Activated naive CD8-positive, alpha-beta T cell treated with anti-CD3 and anti-CD28 coated beads, Interleukin-2, amount 50 U/mL, for 24 hours (primary cell): ENCODE measurements at regions not wholly inside any gene's neighbourhood (a gene's known extent, or its start where the extent isn't known, plus 50 kb on each side); places are given as distances from the start of the nearest gene placed in this dataset.

Source experiments
- ATAC-seq: fragments of 150-1000 bp; cut with Tn5 transposase; one replicate; pipeline ENCODE4 v1.10.0; 2021
- DNase-seq: peaks from one replicate; pipeline ENCODE4 v3.0.0; 2021
- H3K27ac Mint-ChIP-seq: one replicate; pipeline ENCODE4 v1.8.0; 2021; ENCODE audit warnings: mild to moderate bottlenecking, mixed read lengths
- H3K27me3 Mint-ChIP-seq: one replicate; pipeline ENCODE4 v1.8.0; 2021; ENCODE audit warnings: mixed read lengths
- H3K36me3 Mint-ChIP-seq: one replicate; pipeline ENCODE4 v1.8.0; 2021; ENCODE audit warnings: low read depth, mixed read lengths
- H3K4me1 Mint-ChIP-seq: one replicate; pipeline ENCODE4 v1.8.0; 2021; ENCODE audit warnings: mixed read lengths
- H3K4me3 Mint-ChIP-seq: one replicate; pipeline ENCODE4 v1.8.0; 2021; ENCODE audit warnings: mild to moderate bottlenecking, moderate library complexity, mixed read lengths
- H3K9me3 Mint-ChIP-seq: one replicate; pipeline ENCODE4 v1.8.0; 2021; ENCODE audit warnings: mixed read lengths

DNA sequence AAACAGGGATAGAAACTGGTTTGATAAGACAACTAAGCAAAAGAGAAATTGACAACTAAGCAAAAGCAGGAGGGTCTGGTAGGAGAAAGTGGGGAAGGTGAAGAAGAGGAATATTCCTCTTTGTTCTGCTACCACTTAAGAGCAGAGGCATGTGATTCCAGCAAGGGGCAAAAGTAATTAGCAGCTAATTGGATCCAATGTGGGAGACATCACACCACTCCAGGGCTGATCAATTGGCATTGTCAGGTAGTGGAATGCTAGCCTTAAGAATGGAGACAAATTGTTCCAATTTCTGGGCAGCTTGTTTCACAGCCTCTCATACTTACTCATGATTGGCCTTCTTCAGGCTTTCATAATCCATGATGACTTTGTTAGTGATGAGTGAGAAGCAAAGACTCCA is 547.1 kb upstream of the GCFC2 start:
- Mint-ChIP-seq H3K36me3 (no peaks in the 10 kb centered on the region), H3K4me1 (no peaks in the 10 kb centered on the region), H3K27me3 (no peaks in the 10 kb centered on the region), H3K27ac (no peak overlapping the region), H3K4me3 (no peak overlapping the region), H3K9me3 (peaks cover 10% of the 10 kb centered on the region)
- ATAC-seq (no peak), DNase-seq (no peak)

DNA sequence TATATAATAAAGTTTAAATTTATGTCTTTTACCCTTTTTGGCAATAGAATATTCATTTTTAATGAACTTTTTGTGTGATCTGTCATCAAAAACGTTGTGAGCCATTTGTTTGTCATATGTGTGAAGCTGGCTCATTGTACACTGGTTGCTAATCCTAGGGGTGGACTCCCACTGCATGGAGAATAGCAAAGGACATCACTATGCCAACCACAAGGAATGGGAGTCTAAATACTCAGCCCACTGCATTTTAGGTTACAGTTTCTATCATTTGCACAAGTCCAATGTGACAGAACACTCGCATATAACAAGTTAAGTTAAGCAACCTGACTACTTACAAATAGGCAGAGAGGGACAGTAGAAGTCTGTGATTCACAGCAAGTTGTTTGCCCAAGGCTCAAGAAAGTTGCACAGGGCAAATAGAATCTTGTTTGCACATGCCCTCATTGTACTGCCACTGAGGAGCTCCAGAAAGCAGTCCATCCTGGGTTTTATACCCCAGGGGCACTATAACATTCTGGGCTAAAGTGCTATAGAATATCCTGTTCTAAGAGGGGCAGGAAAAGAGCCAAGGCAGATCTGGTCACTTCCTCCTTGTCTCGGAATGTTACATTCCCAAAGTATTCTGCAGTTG is 545.9 kb upstream of the GCFC2 start:
- no peaks in the 10 kb centered on the region for H3K4me1 Mint-ChIP-seq

DNA sequence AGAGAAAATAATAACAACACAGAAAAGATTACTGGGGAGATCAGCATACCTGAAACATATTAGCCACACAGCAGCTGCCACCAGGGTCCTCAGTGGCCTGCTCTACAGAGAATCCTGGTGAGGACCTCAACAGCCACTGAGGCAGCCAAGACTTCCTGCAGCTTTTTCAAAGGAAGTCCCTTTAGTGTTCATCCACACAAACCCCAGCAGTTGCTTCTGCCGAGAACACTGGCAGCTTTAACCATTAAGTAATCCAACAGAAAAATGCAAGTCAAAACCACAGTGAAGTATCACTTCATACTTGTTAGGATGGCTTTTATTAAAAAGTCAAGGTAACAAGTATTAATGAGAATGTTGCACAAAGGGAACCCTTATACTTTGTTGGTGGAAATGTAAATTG is 542.0 kb upstream of the GCFC2 start:
- no peaks in the 10 kb centered on the region for H3K4me1 Mint-ChIP-seq
- H3K36me3 Mint-ChIP-seq, result no peaks in the 10 kb centered on the region
- no peak overlapping the region for H3K4me3 Mint-ChIP-seq
- no peak for DNase-seq
- ATAC-seq, result no peak
- no peak overlapping the region for H3K27ac Mint-ChIP-seq
- no peaks in the 10 kb centered on the region for H3K9me3 Mint-ChIP-seq
- H3K27me3 Mint-ChIP-seq, result no peaks in the 10 kb centered on the region

More for the DNA sequence above, 545.9 kb upstream of the GCFC2 start:
- DNase-seq (no peak), ATAC-seq (no peak)
- Mint-ChIP-seq H3K36me3 (no peaks in the 10 kb centered on the region), H3K27ac (no peak overlapping the region), H3K9me3 (peaks cover 10% of the 10 kb centered on the region), H3K4me3 (no peak overlapping the region), H3K27me3 (no peaks in the 10 kb centered on the region)

DNA sequence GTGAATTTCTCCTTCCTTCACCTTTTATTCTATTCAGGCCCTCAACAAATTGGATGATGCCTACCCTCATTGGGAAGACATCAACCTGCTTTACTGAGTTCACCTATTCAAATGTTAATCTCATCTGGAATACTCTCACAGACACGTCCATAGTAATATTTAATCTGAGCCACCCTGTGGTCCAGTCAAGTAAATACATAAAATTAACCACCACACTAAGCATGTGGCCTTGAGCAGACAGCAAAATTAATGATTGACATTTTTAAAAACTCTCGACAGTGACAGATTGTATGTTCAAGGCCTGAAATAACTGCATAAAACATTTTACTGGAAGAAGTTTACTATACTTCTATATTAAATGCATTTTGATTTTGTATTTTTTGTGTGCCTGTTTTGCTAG is 540.6 kb upstream of the GCFC2 start:
- H3K9me3 Mint-ChIP-seq, result no peaks in the 10 kb centered on the region

DNA sequence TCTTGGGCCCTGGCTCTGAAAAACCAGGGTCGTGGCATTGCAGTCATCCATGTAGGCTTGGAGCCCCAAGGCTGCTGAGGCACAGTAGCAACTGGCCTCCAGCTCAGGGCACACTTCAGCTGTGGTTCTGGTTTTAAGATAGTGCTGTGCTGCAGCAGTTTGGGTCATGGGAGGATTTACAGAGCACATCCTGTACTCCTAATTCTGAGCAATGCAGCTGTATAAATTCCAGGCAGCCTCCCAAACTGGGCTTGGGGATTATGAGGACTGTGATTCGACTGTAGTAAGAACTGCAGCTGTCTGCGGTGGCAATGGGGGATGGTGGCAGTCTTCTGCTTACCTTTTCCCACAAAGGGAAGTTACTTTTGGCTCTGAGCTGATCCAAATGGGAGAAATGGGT is 536.3 kb upstream of the GCFC2 start:
- Mint-ChIP-seq H3K9me3 (no peaks in the 10 kb centered on the region), H3K27me3 (no peaks in the 10 kb centered on the region), H3K27ac (no peak overlapping the region), H3K4me3 (no peak overlapping the region), H3K4me1 (no peaks in the 10 kb centered on the region), H3K36me3 (no peaks in the 10 kb centered on the region)
- no peak for ATAC-seq
- DNase-seq, result no peak

More for the DNA sequence above, 540.6 kb upstream of the GCFC2 start:
- Mint-ChIP-seq H3K27me3 (no peaks in the 10 kb centered on the region), H3K4me1 (no peaks in the 10 kb centered on the region), H3K4me3 (no peak overlapping the region), H3K36me3 (no peaks in the 10 kb centered on the region), H3K27ac (no peak overlapping the region)
- ATAC-seq (no peak), DNase-seq (no peak)

DNA sequence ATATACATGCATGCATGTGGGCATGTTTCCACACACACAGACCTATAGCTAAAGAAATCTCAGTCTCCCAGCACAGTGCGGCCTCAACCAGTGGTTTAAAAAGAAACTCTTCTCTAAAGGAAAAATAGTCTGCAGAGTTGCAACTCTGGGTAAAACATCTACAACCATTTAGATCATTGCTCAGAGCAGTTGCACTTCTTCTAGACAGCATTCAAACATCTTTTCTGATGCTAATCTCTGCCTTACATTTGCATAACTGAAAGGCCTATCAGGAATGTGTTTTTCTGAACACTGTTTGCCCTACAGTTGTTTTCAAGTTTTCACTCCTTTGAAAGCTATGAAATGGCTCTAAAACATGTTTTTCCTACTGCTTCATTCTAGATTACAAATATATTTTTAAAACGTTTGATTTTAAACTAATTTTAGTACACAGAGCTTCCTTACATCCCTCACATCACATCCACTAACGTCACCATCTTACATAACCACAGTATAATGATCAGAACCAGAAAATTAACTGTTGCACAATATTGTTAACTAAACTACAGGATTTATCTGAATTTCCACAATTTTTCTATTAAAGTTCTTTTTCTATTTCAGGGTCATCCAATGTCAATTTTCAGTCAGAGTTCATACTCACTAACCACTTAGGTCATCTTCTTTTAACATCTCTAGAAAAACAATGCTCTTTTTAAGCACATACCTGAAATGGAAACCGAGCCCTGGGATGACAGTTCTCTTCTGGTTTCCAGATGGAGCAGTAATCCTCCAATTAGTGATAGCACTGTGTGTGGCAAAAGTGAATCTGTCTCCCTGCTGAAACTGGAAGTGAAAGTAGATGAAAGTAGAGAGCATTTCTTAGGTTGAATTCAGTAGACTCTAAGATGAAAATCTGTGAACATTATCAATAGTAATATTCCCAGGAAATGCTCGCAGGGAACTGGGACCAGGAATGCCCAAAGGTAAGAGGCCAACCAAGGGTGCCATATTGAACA is 501.6 kb upstream of the GCFC2 start:
- no peaks in the 10 kb centered on the region for H3K27me3 Mint-ChIP-seq
- DNase-seq (no peak), ATAC-seq (no peak)
- no peaks in the 10 kb centered on the region for H3K36me3 Mint-ChIP-seq
- H3K4me1 Mint-ChIP-seq, result no peaks in the 10 kb centered on the region
- H3K27ac Mint-ChIP-seq, result no peak overlapping the region
- peaks cover 5% of the 10 kb centered on the region for H3K9me3 Mint-ChIP-seq
- H3K4me3 Mint-ChIP-seq, result no peak overlapping the region

DNA sequence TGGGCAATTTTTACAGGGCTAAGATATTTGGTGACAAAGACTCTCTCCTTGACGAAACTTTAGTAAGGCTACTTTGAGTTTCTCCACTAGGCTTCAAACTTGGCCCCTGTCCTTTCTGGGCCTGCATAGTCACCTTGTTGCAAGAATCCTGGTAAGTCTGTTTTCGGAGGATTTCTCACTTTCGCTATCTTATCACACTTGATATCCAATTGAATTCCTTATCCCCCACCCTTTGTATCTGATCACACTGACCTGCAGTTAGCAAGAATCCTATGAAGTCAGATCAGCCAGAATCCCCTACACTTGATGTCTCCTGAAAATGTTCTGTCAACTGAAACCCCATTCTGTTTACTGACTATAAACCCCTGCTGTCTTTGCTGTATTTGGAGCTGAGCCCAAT is 499.8 kb upstream of the GCFC2 start:
- Mint-ChIP-seq H3K9me3 (peaks cover 5% of the 10 kb centered on the region), H3K36me3 (no peaks in the 10 kb centered on the region)

DNA sequence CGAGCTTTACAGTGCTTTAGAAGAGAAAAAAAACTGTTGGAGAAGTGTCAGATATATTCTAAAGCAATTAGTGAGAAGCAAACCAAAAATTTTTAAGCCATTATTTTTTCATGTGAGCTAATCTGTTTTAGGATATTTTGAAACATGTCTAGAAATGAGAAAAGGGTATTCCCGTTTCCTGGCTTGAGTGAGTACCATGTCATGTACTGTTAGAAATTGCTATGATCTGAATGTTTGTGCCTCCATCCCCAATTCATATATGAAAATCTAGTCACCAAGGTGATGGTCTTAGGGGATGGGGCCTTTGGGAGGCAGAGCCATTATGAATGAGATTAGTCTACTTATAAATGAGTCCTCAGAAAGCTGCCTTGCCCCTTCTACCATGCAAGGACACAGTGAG is 493.3 kb upstream of the GCFC2 start:
- ATAC-seq, result no peak
- Mint-ChIP-seq H3K36me3 (no peaks in the 10 kb centered on the region), H3K27ac (no peak overlapping the region), H3K27me3 (no peaks in the 10 kb centered on the region), H3K4me3 (no peak overlapping the region), H3K9me3 (no peaks in the 10 kb centered on the region), H3K4me1 (no peaks in the 10 kb centered on the region)
- DNase-seq, result no peak

More for the DNA sequence above, 499.8 kb upstream of the GCFC2 start:
- ATAC-seq (no peak), DNase-seq (no peak)
- H3K27me3 Mint-ChIP-seq, result no peaks in the 10 kb centered on the region
- no peak overlapping the region for H3K27ac Mint-ChIP-seq
- H3K4me1 Mint-ChIP-seq, result no peaks in the 10 kb centered on the region
- no peak overlapping the region for H3K4me3 Mint-ChIP-seq

DNA sequence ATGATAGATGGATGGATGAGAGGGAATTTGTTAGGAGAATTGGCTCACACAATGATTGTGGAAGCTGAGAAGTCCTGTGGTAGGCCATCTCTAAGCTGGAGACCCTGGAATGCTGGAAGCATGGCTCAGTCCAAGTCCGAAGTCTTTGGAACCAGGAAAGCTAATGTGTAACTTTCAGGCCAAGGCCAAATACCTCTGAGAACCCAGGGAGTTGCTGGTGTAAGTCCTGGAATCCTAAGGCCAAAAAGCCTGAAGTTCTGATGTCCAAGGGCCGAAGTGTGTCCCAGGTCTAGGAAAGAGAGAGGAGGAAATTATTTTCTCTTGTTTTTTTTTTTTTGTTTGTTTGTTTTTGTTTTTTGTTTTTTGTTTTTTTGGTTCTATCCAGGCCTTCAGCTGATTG is 492.2 kb upstream of the GCFC2 start:
- H3K4me1 Mint-ChIP-seq, result no peaks in the 10 kb centered on the region
- H3K9me3 Mint-ChIP-seq, result no peaks in the 10 kb centered on the region
- no peak overlapping the region for H3K4me3 Mint-ChIP-seq
- H3K27ac Mint-ChIP-seq, result no peak overlapping the region
- no peaks in the 10 kb centered on the region for H3K36me3 Mint-ChIP-seq
- DNase-seq (no peak), ATAC-seq (no peak)
- H3K27me3 Mint-ChIP-seq, result no peaks in the 10 kb centered on the region

DNA sequence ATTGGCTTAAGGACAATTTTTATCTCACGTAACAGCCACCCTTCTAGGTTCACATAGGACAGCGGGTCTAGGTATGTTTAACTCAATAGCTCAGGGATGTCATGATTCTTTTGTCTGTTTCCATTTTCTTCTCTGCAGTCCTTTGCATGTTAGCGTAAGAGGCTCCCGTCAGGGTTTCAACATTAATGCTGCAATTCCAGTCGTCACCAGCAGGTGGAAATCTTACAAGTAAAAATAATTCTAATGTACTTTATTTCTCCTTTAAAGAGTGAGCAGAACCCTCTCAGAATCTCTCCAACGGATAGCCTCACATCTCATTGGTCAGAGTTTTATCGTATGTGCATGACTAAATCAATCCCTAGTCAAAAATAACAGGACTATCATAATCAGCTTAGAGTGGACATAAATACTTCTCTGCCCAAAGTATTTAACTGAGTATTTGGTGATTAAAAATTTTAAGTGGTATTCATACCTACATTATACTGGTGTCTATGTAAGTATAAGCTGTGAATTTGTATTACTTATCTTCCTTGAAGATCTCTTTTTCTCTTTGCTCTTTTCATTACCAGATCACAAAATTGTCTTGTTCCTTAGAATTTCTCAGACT is 487.2 kb upstream of the GCFC2 start:
- Mint-ChIP-seq H3K36me3 (no peaks in the 10 kb centered on the region), H3K9me3 (no peaks in the 10 kb centered on the region), H3K27ac (no peak overlapping the region), H3K4me3 (no peak overlapping the region), H3K27me3 (no peaks in the 10 kb centered on the region), H3K4me1 (no peaks in the 10 kb centered on the region)
- DNase-seq (peak; percentile 56), ATAC-seq (no peak)

DNA sequence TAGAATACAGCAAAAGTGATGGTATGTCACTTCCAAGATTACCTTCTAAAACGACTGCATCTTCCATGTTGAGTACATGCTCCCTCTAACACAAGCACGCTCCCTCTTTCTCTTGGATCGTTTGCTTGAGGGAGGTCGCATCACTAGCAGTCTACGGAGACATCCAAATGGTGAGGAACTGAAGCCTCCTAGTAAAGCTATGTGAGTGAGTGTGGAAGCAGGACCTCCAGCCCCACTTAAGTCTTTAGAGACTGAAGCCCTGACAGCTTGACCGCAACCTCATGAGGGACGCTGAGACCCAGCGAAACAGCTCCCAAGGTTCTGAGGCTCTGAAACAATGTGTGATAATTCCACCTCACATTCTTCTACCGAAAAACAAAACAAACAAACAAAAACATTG is 486.7 kb upstream of the GCFC2 start:
- H3K27ac Mint-ChIP-seq, result no peak overlapping the region
- H3K36me3 Mint-ChIP-seq, result no peaks in the 10 kb centered on the region
- no peaks in the 10 kb centered on the region for H3K27me3 Mint-ChIP-seq
- H3K9me3 Mint-ChIP-seq, result no peaks in the 10 kb centered on the region
- H3K4me3 Mint-ChIP-seq, result no peak overlapping the region
- DNase-seq (no peak), ATAC-seq (no peak)
- no peaks in the 10 kb centered on the region for H3K4me1 Mint-ChIP-seq

DNA sequence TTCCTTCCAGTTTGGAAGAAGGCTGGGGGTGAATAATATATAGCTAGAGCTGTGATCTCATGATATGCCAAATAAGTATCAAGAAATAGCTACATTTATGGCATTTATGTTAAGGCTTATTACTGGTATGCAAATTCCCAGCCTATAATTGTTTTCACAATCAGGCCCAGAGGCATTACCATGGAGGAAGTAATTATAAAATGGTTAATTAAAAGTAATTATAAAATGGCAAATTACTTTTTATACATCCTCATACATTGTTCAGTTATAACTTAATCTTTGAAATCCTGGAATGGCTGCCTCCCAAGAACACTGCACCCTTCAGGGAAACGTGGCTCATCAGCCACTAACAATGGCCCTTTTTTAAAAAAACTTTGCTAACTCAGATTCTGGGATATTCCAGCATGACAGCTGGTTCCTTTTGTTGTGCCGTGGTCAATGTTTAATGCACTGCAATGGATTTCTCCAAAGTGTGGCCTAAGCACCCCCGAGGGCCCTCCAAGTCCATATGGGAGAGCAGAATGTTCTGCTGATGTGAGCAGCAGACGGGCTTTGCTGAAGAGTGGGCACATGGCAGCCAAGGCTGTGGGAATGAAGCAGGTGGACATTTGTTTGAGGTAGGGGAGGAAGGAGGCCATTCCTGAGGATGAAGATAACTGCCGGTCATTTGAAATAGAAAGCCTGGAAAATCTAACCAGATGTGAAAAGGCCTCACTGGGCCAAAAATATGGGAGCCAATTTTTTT is 483.5 kb upstream of the GCFC2 start:
- no peak overlapping the region for H3K27ac Mint-ChIP-seq
- no peaks in the 10 kb centered on the region for H3K27me3 Mint-ChIP-seq
- H3K4me3 Mint-ChIP-seq, result no peak overlapping the region
- no peak for ATAC-seq
- DNase-seq, result no peak
- H3K9me3 Mint-ChIP-seq, result no peaks in the 10 kb centered on the region
- H3K36me3 Mint-ChIP-seq, result no peaks in the 10 kb centered on the region
- H3K4me1 Mint-ChIP-seq, result no peaks in the 10 kb centered on the region

DNA sequence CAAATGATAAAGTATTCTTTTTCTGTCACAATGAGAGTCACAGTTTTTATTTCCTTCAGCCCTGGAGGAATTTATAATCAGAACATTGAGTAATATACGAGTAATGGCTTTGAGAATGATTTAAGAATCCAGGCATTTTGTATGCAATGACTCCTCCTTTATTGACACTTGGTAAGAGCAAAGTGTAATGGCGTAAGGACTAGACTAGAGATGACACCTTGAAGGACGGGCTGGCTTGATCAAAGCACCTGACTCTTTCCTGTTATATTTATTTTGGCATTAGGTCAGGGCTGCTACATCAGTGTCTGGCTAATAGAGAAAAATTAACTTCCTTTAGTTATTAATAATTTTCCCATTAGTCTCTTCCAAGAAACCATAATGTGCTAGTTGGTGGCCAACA is 482.4 kb upstream of the GCFC2 start:
- Mint-ChIP-seq H3K9me3 (no peaks in the 10 kb centered on the region), H3K36me3 (no peaks in the 10 kb centered on the region), H3K27me3 (no peaks in the 10 kb centered on the region), H3K27ac (no peak overlapping the region), H3K4me3 (no peak overlapping the region), H3K4me1 (no peaks in the 10 kb centered on the region)
- no peak for ATAC-seq
- DNase-seq, result no peak

DNA sequence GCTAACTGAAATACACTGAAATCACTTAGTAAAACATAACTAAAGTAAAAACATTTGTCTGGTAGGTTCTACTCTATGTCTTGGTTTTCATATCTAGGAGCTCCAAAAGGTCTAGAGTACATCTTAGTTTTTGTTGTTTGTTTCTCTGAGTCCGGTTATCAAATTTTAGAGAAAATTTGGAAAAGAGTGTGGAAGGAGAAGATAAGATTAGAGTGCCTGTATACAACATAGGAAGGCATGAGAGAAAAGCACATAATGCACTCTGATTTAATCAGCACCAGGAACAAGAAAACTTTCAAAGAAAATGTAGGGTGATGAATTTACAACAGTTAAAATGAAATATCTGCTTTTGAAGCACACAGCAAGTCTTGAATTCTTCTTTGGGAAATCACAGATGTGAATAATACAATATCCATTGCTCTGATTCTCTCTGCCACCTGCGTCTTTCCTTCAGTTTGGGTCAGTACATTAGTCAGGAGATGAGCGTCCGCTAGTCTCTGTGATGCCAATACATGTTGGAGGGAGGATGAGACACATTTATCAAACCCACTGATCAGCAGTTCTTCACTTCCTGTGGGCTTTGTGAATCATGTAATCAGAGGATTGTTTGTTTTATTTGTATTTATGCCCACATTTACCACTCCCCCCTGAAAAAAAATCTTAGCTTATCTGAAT is 477.8 kb upstream of the GCFC2 start:
- no peak for ATAC-seq
- no peak overlapping the region for H3K4me3 Mint-ChIP-seq
- H3K36me3 Mint-ChIP-seq, result no peaks in the 10 kb centered on the region

More for the DNA sequence above, 477.8 kb upstream of the GCFC2 start:
- DNase-seq, result no peak
- no peaks in the 10 kb centered on the region for H3K4me1 Mint-ChIP-seq
- no peak overlapping the region for H3K27ac Mint-ChIP-seq
- no peaks in the 10 kb centered on the region for H3K27me3 Mint-ChIP-seq
- H3K9me3 Mint-ChIP-seq, result peaks cover 9% of the 10 kb centered on the region
